Astrocyte (in vitro differentiated cells and primary cell): ENCODE measurements at regions not wholly inside any gene's neighbourhood (a gene's known extent, or its start where the extent isn't known, plus 50 kb on each side); places are given as distances from the start of the nearest gene placed in this dataset.

Source experiments
- DNase-seq: peaks from one replicate; pipeline ENCODE4 v3.0.0-alpha.2; 2010; ENCODE audit warnings: low read depth
- FAIRE-seq: peaks from 2 replicates; lab custom pipeline; 2011; peaks lifted over from hg19 to GRCh38; lab: Jason Lieb, UNC
- H2AFZ ChIP-seq: 2 replicates; pipeline ENCODE4 v1.6.0; 2012; ENCODE audit warnings: low read depth, low read length, inconsistent platforms
- H3K27ac ChIP-seq: 2 replicates; pipeline ENCODE4 v1.5.1; 2011; ENCODE audit warnings: low read depth, low read length, inconsistent platforms
- H3K27me3 ChIP-seq: 2 replicates; pipeline ENCODE4 v1.6.0; 2011; ENCODE audit warnings: low read length, inconsistent platforms; ENCODE audit not compliant: insufficient read depth
- H3K36me3 ChIP-seq: 2 replicates; pipeline ENCODE4 v1.5.1; 2011; ENCODE audit warnings: low read length, inconsistent platforms; ENCODE audit not compliant: insufficient read depth
- H3K4me1 ChIP-seq: 2 replicates; pipeline ENCODE4 v1.5.1; 2011; ENCODE audit warnings: low read length, inconsistent platforms; ENCODE audit not compliant: insufficient read depth
- H3K4me2 ChIP-seq: 2 replicates; pipeline ENCODE4 v1.6.0; 2012; ENCODE audit warnings: low read length, inconsistent platforms
- H3K4me3 ChIP-seq: 2 replicates; pipeline ENCODE4 v1.5.1; 2011; ENCODE audit warnings: low read depth, mild to moderate bottlenecking, low read length, inconsistent platforms; ENCODE audit not compliant: insufficient read depth
- H3K79me2 ChIP-seq: 2 replicates; pipeline ENCODE4 v1.6.0; 2012; ENCODE audit warnings: mild to moderate bottlenecking, low read length, inconsistent platforms; ENCODE audit not compliant: insufficient read depth
- H3K9ac ChIP-seq: 2 replicates; pipeline ENCODE4 v1.6.0; 2012; ENCODE audit warnings: mild to moderate bottlenecking, low read length, inconsistent platforms
- H3K9me3 ChIP-seq: 2 replicates; pipeline ENCODE4 v1.5.1; 2012; ENCODE audit warnings: low read depth, mild to moderate bottlenecking, low read length, inconsistent platforms; ENCODE audit not compliant: insufficient read depth
- H4K20me1 ChIP-seq: 2 replicates; pipeline ENCODE4 v1.6.0; 2012; ENCODE audit warnings: low read length, inconsistent platforms; ENCODE audit not compliant: insufficient read depth
- H3K27ac Mint-ChIP-seq: one replicate; pipeline ENCODE4 v1.8.0; 2021; ENCODE audit warnings: mild to moderate bottlenecking, mixed read lengths; ENCODE audit not compliant: unreplicated experiment
- H3K27me3 Mint-ChIP-seq: one replicate; pipeline ENCODE4 v1.8.0; 2021; ENCODE audit warnings: low read depth, mixed read lengths; ENCODE audit not compliant: unreplicated experiment
- H3K36me3 Mint-ChIP-seq: one replicate; pipeline ENCODE4 v1.8.0; 2021; ENCODE audit warnings: low read depth, mixed read lengths; ENCODE audit not compliant: unreplicated experiment
- H3K4me1 Mint-ChIP-seq: one replicate; pipeline ENCODE4 v1.8.0; 2021; ENCODE audit warnings: low read depth, mixed read lengths; ENCODE audit not compliant: unreplicated experiment
- H3K4me3 Mint-ChIP-seq: one replicate; pipeline ENCODE4 v1.8.0; 2021; ENCODE audit warnings: mild to moderate bottlenecking, moderate library complexity, mixed read lengths; ENCODE audit not compliant: unreplicated experiment
- H3K9me3 Mint-ChIP-seq: one replicate; pipeline ENCODE4 v1.8.0; 2021; ENCODE audit warnings: mild to moderate bottlenecking, mixed read lengths; ENCODE audit not compliant: unreplicated experiment
- EZH2 ChIP-seq: IDR thresholded peaks from 2 replicates; pipeline ENCODE4 v1.6.1; 2012; ENCODE audit warnings: mild to moderate bottlenecking, low read length, inconsistent platforms; ENCODE audit not compliant: insufficient read depth
- TF ChIP-seq, protein P1 (sequence below): IDR thresholded peaks from 2 replicates; pipeline ENCODE4 v1.5.1; 2011; ENCODE audit warnings: low read depth, mild to moderate bottlenecking, inconsistent platforms, low read length, moderate library complexity; ENCODE audit not compliant: insufficient read depth

GRCh38 chr2:128950758-128951157, 632.1 kb upstream of the HS6ST1 start:
- Histone ChIP-seq H3K36me3 (no peaks in the 10 kb centered on the region), H3K4me3 (no peak overlapping the region), H3K9me3 (peaks cover 4% of the 10 kb centered on the region), H3K4me2 (no peak overlapping the region), H3K27ac (no peak overlapping the region), H2AFZ (no peak overlapping the region), H3K4me1 (no peaks in the 10 kb centered on the region), H3K27me3 (no peaks in the 10 kb centered on the region), H4K20me1 (no peaks in the 10 kb centered on the region), H3K9ac (no peak overlapping the region), H3K79me2 (no peaks in the 10 kb centered on the region)
- Mint-ChIP-seq H3K4me3 (no peak overlapping the region), H3K36me3 (no peaks in the 10 kb centered on the region), H3K27ac (no peak overlapping the region), H3K27me3 (peaks cover 17% of the 10 kb centered on the region), H3K4me1 (peaks cover 12% of the 10 kb centered on the region), H3K9me3 (peaks cover 16% of the 10 kb centered on the region)
- DNase-seq (no peak), FAIRE-seq (no peak)
- TF ChIP-seq EZH2 = no peak
- TF ChIP-seq, protein P1, sequence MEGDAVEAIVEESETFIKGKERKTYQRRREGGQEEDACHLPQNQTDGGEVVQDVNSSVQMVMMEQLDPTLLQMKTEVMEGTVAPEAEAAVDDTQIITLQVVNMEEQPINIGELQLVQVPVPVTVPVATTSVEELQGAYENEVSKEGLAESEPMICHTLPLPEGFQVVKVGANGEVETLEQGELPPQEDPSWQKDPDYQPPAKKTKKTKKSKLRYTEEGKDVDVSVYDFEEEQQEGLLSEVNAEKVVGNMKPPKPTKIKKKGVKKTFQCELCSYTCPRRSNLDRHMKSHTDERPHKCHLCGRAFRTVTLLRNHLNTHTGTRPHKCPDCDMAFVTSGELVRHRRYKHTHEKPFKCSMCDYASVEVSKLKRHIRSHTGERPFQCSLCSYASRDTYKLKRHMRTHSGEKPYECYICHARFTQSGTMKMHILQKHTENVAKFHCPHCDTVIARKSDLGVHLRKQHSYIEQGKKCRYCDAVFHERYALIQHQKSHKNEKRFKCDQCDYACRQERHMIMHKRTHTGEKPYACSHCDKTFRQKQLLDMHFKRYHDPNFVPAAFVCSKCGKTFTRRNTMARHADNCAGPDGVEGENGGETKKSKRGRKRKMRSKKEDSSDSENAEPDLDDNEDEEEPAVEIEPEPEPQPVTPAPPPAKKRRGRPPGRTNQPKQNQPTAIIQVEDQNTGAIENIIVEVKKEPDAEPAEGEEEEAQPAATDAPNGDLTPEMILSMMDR = no peak

DNA sequence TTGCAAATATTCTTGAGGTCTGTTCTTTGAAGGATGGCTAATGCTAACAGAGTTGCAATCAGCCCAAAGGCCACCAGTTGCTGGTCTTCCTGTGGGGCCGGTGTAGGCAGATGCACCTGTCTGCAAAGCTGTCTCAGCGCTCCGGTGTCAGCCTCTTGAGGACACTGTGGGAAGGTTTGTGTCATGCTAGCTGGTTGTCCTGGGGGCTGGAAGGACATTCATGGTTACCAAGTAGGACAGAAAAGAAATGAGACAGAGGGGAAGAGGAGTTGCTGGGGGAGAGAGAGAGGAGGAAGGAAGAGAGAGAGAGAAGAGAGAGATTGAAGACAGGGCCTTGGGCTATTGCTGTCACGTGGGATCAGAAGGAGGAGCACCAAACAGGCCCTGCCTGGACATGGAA, 639.6 kb upstream of the HS6ST1 start:
- Histone ChIP-seq H3K4me1 (no peaks in the 10 kb centered on the region), H3K9ac (no peak overlapping the region)

GRCh38 chr2:128967646-128968045, 649.0 kb upstream of the HS6ST1 start:
- Mint-ChIP-seq H3K36me3 (no peaks in the 10 kb centered on the region), H3K4me1 (no peaks in the 10 kb centered on the region), H3K27ac (no peak overlapping the region), H3K9me3 (peaks cover 2% of the 10 kb centered on the region), H3K27me3 (peaks cover 11% of the 10 kb centered on the region), H3K4me3 (no peak overlapping the region)
- H3K27ac ChIP-seq = no peak overlapping the region
- no peak overlapping the region for H3K4me2 ChIP-seq
- no peaks in the 10 kb centered on the region for H4K20me1 ChIP-seq
- H3K4me3 ChIP-seq = no peak overlapping the region
- H3K27me3 ChIP-seq = no peaks in the 10 kb centered on the region
- H3K4me1 ChIP-seq = no peaks in the 10 kb centered on the region
- H3K9ac ChIP-seq = no peak overlapping the region
- DNase-seq = no peak
- FAIRE-seq = no peak
- H3K36me3 ChIP-seq = no peaks in the 10 kb centered on the region
- H3K79me2 ChIP-seq = no peaks in the 10 kb centered on the region
- no peak overlapping the region for H2AFZ ChIP-seq
- no peak for TF ChIP-seq EZH2
- TF ChIP-seq, protein P1 = no peak
- H3K9me3 ChIP-seq = no peaks in the 10 kb centered on the region

More for the DNA sequence above, 639.6 kb upstream of the HS6ST1 start:
- Histone ChIP-seq H3K27ac (no peak overlapping the region), H3K4me3 (no peak overlapping the region), H3K27me3 (no peaks in the 10 kb centered on the region), H4K20me1 (no peaks in the 10 kb centered on the region), H3K4me2 (no peak overlapping the region), H3K79me2 (no peaks in the 10 kb centered on the region), H3K36me3 (no peaks in the 10 kb centered on the region), H3K9me3 (no peaks in the 10 kb centered on the region), H2AFZ (no peak overlapping the region)
- FAIRE-seq = no peak
- H3K27me3 Mint-ChIP-seq = peaks cover 14% of the 10 kb centered on the region
- TF ChIP-seq EZH2 = no peak
- TF ChIP-seq, protein P1 = no peak
- peaks cover 19% of the 10 kb centered on the region for H3K9me3 Mint-ChIP-seq
- H3K27ac Mint-ChIP-seq = no peak overlapping the region
- no peak overlapping the region for H3K4me3 Mint-ChIP-seq
- DNase-seq = no peak
- no peaks in the 10 kb centered on the region for H3K4me1 Mint-ChIP-seq
- H3K36me3 Mint-ChIP-seq = no peaks in the 10 kb centered on the region
